Tongue (tissue), 1 donor: ENCODE measurements at regions not wholly inside any gene's neighbourhood (a gene's known extent, or its start where the extent isn't known, plus 50 kb on each side); places are given as distances from the start of the nearest gene placed in this dataset.
"Not testable (repeated sequence)": the region's sequence is repeated elsewhere in the genome, so short reads cannot be mapped to it uniquely, and the experiment has no call there.

Experiments used
- DNase-seq: peaks from one replicate; pipeline ENCODE4 v3.0.0-alpha.2; 2015

DNA sequence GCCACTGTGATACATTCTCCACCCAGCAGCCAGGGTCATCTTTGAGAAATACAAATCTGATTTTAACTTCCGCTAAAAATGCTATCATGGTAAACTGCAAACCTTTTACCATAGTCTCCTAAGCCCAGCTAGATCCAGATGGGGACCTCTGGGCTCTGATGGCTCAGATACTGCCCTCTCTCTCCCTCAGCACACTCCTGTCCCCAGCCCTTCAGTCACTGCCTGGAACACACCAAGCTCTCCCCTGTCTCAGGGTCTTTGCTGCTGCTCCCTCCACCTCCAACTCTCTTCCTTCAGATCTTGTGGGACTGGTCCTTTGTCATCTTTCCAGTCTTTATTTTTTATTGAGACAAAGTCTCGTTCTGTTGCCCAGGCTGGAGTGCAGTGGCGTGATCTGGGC lies 65.1 kb downstream of the SPRY4 start:
- no peak for DNase-seq

DNA sequence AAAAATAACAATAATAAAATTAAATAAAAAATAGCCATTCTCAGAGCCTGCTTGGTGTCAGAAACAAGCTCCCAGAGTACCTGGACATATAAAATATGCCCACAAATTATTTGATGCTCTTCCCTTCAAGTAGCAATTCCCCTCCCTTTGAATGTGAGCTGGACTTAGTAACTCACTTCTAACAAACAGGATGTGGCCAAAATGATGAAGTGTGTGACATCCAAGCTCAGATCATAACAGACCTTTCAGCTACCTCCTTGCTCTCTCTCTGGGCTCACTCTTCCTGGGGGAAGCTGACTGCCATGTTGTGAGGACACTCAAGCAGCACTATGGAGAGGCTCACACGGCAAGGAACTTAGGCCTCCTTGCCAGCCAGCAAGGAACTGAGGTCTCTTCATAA lies 69.0 kb downstream of the SPRY4 start:
- no peak for DNase-seq

DNA sequence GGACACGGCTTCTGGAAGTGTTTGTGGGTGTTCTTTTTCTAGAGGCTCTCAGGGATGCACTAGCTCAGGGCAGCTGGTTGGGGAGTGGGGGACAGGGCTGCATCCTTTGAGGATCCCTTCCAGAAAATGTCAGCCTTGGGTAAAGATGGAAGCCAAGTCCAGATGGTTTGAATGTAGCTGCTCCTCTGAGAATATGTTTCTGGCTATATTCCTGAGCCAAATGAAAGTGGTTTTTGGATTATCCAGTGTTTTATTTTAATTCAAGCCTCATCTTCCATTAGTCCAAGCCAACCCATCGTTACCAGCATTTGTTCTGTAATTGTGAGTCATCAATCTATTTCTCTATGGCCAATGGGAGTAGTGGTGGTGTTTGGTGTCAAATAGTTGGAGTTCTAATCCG lies 70.4 kb downstream of the SPRY4 start:
- DNase-seq, result peak; percentile 64

DNA sequence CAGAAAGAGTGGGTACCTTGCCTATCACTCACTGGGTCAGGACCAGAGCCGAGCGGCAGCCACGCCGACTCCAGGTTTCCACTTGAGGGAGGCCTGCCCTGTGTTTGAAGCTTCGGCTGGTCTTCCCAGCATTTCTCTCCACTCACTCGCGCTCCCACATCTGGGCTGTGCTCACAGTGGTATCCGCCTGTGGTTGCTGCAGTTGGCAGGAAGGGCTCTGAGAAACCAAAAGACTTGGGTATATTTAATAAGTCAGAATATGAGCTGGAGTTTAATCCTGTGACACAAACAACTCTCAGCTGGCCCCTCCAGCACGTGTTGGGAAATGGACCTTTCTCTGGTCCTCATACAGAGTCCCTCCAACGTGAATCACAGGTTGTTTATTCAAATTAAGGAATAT lies 70.9 kb downstream of the SPRY4 start:
- peak; percentile 41 for DNase-seq

DNA sequence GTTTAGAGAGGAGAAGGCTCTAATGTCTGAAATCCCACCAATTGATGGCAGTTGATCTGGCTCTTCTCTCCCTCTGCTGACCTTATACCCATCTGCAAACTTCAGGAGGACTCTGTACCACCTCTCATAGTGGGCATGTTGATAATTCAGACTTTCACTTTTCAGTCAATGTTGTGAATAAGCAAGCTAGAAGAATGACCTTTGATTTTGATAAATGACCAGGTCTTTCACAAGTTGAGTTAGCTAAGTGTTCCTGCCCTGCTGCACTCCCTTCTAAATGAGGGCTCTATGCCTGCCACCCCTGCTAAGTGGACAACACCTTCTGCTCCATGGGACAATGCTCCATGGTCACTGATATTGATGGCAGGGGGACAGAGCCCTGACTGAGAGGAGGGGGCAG lies 74.7 kb downstream of the SPRY4 start:
- no peak for DNase-seq

DNA sequence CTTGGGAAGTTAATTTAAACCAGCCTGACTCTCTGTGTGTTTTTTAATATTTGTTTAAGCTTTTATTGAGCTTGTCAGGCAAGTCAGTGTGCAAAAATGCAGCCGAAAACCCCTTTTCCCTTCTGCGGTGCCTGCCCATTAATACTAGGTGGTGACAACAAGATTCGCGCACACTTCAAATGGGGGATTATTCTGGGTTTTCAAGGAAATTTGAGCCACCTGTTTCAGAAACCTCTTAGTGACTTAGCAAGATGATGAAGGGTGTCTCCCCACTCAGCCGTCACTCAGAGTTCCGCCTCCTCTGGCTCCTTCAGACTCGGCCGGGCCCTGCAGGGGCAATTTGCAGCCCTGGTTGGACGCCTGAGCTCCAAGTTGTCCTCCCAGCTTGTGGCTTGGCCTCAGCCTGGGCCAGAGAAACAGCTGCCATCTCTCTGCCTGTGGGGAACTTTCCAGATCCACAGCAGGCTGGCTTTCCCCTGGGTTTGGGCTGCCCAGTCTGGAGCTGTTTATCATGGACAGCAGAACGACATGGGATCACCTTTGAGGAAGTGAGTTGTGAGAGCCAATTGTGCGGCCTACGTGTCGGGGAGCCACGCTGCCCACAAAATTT lies 75.9 kb downstream of the SPRY4 start:
- peak; percentile 75 for DNase-seq

DNA sequence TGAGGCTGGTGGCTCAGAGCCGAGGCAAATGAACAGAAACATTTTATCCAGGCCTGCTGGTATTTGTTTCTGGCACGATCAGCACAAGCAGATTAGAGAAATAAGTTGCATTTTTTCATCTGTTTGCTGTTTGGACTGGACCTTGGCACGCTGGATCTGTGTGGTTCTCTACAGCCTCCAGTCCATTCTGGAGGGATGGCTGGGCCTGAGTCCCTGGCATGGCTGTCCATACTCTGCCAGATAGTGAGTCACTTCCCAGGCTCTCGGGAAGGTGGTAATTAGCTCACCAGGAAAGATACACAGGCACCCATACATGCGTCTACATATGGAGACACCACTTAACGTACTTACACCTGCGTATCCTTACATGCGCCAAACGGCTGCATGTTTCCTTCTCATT lies 78.6 kb downstream of the SPRY4 start:
- DNase-seq, result peak; percentile 47

DNA sequence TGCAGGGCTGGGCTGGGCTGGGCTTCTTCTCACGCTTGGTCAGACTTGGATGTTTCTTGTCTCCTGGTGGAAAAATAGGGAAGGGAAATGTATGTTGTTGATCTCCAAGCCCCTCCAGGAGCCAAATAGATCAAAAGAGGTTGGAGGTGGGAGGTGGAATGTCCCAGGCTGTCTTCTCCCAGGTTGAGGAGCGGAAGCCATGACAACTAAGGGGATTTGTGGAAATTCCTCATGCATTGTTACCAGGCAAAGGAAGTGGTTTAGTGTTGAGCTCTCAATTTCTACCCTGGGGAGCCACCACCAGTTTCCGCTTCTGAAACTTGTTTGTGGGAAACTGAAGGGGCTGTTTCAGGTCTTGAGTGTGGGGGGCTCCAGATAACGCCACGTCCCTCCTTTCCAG lies 79.0 kb downstream of the SPRY4 start:
- DNase-seq, result peak; percentile 30

DNA sequence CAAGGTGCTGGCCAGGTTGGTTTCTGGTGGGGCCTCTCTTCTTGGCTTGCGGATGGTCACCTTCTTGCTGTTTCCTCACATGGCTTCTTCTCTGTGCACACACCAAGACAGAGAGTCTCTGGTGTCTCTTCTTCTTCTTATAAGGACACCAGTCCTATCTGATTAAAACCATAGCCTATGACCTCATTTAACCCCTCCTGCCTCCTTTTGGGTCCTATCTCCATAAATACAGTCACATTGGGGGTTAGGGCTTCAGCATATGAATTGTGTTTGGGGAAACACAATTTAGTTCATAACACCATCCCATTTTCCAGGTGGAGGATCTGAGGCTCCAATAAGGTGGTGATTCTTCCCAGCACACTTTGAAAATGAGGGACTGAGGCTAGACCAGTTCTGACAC lies 80.4 kb downstream of the SPRY4 start:
- no peak for DNase-seq

DNA sequence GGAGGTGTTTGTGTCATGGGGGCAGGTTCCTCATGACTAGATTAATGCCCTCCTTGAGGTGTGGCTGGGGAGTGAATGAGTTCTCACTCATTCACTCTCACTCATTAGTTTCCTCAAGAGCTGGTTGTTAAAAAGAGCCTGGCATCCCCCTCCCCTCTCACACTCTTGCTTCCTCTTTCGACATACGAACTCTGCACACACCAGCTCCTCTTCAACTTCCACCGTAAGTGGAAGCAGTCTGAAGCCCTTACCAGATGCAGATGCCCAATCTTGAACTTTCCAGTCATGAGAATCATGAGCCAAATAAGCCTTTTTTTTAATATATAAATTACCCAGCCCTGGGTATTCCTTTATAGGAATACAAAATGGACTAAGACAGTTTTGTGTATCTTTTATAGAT lies 82.5 kb downstream of the SPRY4 start:
- DNase-seq, result no peak

DNA sequence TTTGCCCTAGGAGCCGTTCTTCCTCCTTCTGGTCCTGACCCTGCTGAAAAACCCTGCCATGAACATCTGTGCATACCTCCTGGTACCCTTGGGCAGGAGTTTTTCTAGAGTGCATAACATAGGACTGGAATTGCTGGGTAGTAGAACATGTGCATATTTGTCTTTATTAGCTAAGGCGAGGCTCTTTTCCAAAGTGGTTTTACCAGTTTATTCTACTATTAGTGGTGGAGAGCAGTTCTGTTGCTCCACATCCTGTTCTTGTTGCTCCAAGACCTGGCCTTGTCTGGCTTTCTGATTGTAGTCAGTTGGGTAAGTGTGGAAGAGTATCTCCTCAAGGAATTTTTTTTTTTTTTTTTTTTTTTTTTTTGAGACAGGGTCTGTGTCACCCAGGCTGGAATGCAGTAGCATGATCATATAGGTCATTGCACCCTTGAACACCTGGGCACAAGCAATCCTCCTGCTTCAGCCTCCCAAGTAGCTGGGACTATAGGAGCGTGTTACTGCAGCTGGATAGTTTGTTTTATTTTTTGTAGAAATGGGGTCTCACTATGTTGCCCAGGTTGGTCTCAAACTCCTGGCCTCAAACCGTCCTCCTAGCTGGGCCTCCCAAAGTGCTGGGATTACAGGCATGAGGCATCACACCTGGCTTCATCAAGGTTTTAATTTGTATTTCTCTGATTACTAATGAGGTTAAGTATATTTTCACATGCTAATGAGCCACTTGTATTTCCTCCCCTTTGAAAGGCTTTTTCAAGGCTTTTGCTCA lies 85.2 kb downstream of the SPRY4 start:
- DNase-seq, result no peak

DNA sequence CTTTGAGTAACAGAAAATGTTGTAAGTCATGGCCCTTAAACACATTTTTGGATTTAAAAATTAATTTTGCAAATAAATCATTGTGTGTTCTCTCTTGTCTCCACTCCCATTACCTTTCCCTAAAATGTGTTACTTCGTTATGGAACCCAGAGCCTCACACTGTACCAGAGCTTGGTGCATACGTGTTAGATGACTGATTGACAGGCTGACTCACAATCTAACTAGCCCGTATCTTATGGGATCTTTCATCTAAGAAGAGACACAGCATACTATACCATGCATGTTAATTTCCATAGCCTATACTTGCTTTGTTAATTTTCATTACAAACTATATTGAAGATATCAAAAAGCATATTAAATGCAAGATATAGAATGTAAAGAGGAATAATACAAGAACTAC lies 87.1 kb downstream of the SPRY4 start:
- no peak for DNase-seq

DNA sequence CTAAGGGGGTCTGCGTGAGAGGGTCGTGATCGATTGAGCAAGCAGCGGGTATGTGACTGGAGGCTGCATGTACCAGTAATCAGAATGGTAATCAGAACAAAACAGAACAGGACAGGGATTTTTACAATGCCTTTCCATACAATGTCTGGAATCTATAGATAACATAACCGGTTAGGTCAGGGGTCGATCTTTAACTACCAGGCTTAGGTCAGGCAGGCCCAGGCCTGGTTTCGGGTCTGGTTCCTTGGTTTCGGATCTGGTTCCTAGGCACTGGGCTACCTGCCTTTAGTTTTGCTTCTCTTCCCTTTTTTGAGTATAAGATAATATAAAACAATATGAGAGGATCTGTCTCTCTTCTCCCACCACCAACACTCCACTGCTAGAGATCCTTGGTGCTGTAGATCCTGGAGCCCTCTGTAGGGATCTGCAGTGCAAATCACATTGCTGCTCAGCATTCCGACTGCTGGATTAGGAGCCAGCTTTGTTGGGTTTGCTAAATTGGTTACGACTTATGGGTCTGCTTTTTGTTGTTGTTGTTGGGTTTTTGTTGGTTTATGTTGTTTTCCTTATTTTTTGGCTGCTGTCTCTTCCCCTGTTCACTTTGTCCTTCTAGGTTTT lies 88.0 kb downstream of the SPRY4 start:
- DNase-seq, result not testable (repeated sequence)

DNA sequence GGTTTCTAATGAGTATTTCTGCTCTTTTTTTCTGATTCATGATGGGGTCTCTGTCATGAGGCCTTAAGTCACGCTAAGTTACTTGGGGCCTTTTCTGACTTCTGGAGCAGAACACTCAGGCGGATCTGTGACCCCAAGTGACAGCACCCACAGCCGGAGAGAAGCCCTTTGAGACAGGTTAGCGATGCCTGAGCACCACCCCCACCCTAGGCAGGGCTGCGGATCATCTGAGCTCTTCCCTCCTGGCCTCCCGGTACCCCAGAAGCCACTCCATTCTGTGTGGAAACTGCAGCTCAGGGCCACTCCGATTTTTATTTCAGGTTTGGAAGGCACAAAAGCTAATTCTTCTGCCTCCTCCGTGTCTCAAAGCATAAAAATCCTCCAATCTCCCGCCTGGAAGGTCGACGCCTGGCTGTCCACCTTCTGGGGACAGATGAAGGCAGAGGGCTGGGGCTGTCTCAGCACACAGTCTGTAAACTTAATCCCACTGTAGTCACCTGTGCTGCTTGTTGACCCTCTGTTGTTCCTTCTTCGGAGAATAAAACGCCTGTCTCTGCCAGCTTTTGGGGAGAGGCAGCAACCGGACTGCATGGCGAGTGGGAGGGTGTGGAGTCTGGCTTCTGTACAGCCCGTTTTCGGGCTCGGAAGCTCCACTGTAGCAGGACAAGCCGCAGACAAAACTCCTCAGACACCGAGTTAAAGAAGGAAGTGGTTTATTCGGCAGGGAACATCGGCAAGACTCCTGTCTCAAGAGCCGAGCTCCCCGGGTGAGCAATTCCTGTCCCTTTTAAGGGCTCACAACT lies 88.8 kb downstream of the SPRY4 start:
- no peak for DNase-seq

DNA sequence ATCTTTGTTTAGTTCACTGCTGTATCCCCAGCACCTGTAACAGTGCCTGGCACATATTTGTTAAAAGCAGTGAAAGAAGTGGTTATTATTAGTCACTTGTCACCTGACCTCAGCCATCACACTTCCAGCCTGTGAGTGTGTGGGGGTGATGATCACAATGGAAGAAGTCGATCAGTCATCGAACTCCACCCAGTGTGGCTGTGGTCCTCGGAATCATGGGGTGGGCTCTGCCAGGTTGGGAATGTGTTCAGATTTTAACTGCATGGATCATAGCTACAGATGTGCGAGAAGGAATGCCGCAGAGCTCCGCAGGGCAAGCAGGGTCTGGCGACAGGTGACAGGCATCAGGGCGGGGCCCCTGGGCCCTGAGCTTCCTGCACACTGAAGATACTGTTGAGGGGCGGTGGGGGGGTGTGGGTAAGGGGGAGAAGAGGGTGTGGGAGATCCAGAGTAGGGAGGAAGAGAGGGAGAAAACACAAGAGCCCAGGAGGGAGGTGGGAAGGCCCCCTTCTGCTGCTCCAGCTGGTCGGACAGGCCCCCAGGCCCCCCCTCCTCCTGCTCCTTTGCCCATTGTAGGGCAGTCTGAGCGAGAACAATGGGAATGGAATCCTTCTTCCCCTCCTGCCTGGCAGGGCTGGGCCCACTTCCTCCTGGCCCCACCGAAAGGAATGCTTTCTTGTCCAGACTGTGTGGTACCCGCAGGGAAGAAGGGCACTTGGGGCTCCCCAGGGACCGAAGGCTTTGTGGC lies 89.6 kb downstream of the SPRY4 start:
- DNase-seq, result no peak

DNA sequence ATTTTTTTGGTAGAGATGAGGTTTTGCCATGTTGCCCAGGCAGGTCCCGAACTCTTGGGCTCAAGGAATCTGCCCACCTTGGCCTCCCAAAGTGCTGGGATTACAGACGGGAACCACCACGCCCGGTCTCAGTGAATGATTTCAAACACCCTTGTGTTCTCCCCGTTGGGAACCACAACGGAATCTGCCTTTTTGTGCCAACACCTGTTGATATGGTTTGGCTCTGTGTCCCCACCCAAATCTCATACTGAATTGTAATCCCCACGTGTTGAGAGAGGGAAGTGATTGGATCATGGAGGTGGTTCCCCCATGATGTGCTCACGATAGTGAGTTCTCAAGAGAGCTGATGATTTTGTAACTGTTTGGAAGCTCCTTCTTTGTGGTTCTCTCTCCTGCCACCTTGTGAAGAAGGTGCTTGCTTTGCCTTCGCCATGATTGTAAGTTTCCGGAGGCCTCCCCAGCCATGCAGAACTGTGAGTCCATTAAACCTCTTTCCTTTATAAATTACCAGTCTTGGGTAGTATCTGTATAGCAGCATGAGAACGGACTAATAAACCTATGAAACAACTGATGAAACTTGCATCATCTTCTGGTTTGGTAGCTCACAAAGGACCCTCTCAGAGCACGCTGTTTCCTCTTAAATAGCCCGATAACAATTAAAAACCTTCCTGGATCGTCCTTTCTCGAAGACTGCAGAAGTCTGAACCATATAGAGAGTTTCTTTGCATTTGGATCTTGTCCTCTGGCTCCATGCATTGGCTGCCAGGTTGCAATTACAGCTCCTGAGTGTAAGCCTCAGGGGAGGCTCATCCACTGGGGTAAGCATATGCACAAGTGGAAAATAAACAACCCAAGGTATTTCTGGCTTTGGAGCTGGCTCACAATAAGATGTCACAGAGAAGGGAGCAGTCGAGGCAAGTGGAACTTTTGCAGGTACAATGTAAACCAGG lies 91.5 kb downstream of the SPRY4 start:
- no peak for DNase-seq

DNA sequence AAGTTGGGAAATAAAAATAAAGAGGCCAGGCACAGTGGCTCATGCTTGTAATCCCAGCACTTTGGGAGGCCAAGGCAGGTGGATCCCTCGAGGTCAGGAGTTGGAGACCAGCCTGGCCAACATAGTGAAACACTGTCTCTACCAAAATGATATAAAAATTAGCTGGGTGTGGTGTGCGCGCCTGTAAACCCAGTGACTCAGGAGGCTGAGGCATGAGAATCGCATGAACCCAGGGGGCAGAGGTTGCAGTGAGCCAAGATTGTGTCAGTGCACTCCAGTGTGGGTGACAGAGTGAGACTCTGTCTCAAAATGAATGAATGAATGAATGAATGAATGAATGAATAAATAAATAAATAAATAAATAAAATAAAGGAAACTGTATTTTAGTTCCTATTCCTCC lies 93.9 kb downstream of the SPRY4 start:
- DNase-seq, result not testable (repeated sequence)

DNA sequence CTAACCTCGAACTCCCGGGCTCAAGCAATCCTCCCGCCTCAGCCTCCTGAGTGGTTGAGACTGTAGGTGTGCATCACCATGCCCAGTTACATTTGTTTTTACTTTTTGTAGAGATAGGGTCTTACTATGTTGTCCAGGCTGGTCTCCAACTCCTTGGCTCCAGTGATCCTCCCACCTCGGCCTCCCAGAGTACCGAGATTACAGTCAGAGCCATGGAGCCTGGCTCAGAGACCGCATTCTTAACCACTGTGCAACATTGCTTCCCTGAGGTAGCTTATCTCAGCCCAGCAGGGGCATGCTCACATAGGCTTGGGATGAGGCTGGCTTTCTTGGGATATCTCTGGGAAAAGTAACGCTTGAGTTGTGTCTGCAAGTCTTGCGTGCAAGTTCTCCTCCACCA lies 99.7 kb downstream of the SPRY4 start:
- DNase-seq, result no peak

DNA sequence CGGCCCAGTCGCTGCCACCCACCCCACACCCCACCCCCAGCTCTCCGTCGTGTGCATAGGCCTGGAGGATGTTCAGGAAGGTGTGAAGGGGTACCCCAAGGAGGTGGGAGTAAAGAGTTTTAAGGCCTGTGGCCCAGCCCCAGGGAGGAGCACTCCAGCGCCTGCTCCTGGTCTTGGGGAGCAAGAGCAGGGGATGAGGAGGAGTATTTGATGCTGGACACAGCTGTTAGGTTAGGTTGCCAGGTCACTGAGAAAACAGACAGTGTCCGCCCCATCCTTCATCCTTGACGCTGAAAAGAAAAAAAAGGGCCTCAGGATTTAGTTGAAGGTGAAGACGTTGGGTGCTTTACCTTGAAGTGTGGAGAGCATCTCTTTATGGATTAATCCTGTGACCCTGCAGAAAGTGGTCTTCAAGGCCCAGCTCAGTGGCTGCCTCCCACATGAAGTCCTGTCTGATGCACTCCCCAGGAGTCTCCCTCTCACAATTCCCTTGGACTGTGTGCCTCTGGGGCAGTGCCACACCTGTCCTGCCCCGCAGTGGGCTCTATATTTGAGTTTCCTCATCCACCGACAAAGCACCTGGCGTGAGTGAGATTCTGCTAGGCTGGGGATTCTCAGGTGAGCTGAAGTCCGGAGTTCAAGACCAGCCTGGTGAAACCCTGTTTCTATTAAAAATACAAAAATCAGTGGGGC lies 101.8 kb downstream of the SPRY4 start:
- no peak for DNase-seq

DNA sequence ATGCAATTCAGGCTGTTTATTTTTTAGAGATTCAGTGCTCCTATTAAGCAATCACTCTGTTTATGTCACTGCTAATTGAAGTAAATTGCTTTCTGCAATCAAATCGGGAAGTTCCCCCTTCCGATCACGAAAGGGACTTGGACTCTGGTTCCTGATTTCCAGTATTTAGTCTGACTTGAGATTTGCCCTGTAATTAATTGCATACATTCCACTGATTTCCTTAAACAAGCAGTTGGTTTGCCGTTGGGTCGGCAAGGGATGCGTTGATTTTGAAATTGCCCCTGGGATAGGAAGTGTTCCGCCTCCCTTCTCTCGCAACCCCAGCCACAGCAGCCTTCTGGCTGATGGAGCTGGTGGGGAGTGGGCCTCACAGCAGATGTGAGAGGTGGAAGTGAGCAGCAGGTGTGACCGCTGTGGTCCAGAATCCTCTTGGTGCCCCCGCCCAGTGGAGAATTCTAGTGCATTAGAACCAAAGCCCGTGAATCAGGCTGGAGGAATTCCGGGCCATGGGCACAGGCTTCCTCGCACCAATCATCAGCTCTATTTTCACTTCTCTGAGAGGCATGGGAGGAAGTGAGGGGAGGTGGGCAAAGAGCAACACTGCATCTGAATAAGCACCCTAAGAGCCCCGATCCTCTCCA lies 102.5 kb downstream of the SPRY4 start:
- DNase-seq, result peak; percentile 25
